ENCODE measurements at regions not wholly inside any gene's neighbourhood (a gene's known extent, or its start where the extent isn't known, plus 50 kb on each side); places are given as distances from the start of the nearest gene placed in this dataset.

- WGBS (ENCODE audit: extremely low coverage, insufficient coverage, low lambda C conversion rate), result no CpG with 5 or more reads among the region's 1 CpG
Observed at GRCh38 chr5:127993476-127993875, 90.1 kb upstream of the SLC12A2 start.

GRCh38 chr5:127994087-127994660, 89.4 kb upstream of the SLC12A2 start:
- no peak overlapping the region for H3K18ac ChIP-seq (ENCODE audit: low read length)
- no peaks in the 10 kb centered on the region for H3K4me1 ChIP-seq (ENCODE audit: control insufficient read depth, low read depth, low read length)
- H2AK5ac ChIP-seq (ENCODE audit: low read length), result no peak overlapping the region
- no peak overlapping the region for H4K8ac ChIP-seq (ENCODE audit: low read depth, low read length)
- H3K4ac ChIP-seq (ENCODE audit: low read depth, low read length), result no peak overlapping the region
- no peak overlapping the region for H2BK15ac ChIP-seq (replicated peaks; ENCODE audit: low read depth)
- no peak overlapping the region for H2BK5ac ChIP-seq (ENCODE audit: low read length)
- H3K27me3 ChIP-seq (ENCODE audit: insufficient read depth, low read length, poor library complexity), result no peaks in the 10 kb centered on the region
- no peaks in the 10 kb centered on the region for H3K79me2 ChIP-seq (ENCODE audit: control insufficient read depth, insufficient read depth, low read length)
- no peaks in the 10 kb centered on the region for H3K36me3 ChIP-seq (ENCODE audit: control insufficient read depth, insufficient read depth, low read length)
- no peak overlapping the region for H2BK120ac ChIP-seq (ENCODE audit: low read depth, low read length)
- no peak for DNase-seq
- no peak overlapping the region for H3K9ac ChIP-seq (ENCODE audit: low read length)
- no peak overlapping the region for H3K4me3 ChIP-seq (ENCODE audit: low read length)
- no peak overlapping the region for H4K5ac ChIP-seq (ENCODE audit: low read length)
- no peak overlapping the region for H3K23ac ChIP-seq (ENCODE audit: low read length)
- H3K79me1 ChIP-seq (ENCODE audit: low read length), result no peaks in the 10 kb centered on the region
- no peak overlapping the region for H3K4me2 ChIP-seq (ENCODE audit: low read length)
- no peak overlapping the region for H3K56ac ChIP-seq (ENCODE audit: low read length)
- no peak overlapping the region for H3K27ac ChIP-seq (ENCODE audit: low read depth, low read length)
- no CpG with 5 or more reads among the region's 3 CpGs for WGBS (ENCODE audit: extremely low coverage, insufficient coverage, low lambda C conversion rate)

More at GRCh38 chr5:127993476-127993875, 90.1 kb upstream of the SLC12A2 start:
- Histone ChIP-seq H3K36me3 (ENCODE audit: control insufficient read depth, insufficient read depth, low read length) (no peaks in the 10 kb centered on the region), H3K79me2 (ENCODE audit: control insufficient read depth, insufficient read depth, low read length) (no peaks in the 10 kb centered on the region), H3K27me3 (ENCODE audit: insufficient read depth, low read length, poor library complexity) (no peaks in the 10 kb centered on the region), H3K23ac (ENCODE audit: low read length) (no peak overlapping the region), H3K18ac (ENCODE audit: low read length) (no peak overlapping the region), H2AK5ac (ENCODE audit: low read length) (no peak overlapping the region), H3K4ac (ENCODE audit: low read depth, low read length) (no peak overlapping the region), H3K27ac (ENCODE audit: low read depth, low read length) (no peak overlapping the region), H3K79me1 (ENCODE audit: low read length) (no peaks in the 10 kb centered on the region), H3K4me3 (ENCODE audit: low read length) (no peak overlapping the region), H3K56ac (ENCODE audit: low read length) (no peak overlapping the region), H4K5ac (ENCODE audit: low read length) (no peak overlapping the region), H3K4me1 (ENCODE audit: control insufficient read depth, low read depth, low read length) (no peaks in the 10 kb centered on the region), H2BK15ac (replicated peaks; ENCODE audit: low read depth) (no peak overlapping the region), H2BK120ac (ENCODE audit: low read depth, low read length) (no peak overlapping the region), H4K8ac (ENCODE audit: low read depth, low read length) (no peak overlapping the region), H3K9ac (ENCODE audit: low read length) (no peak overlapping the region), H2BK5ac (ENCODE audit: low read length) (no peak overlapping the region), H3K4me2 (ENCODE audit: low read length) (no peak overlapping the region)
- no peak for DNase-seq

- no peak overlapping the region for H3K4ac ChIP-seq (ENCODE audit: low read depth, low read length)
- H3K27me3 ChIP-seq (ENCODE audit: insufficient read depth, low read length, poor library complexity), result no peaks in the 10 kb centered on the region
- no peak overlapping the region for H2BK15ac ChIP-seq (replicated peaks; ENCODE audit: low read depth)
- H3K27ac ChIP-seq (ENCODE audit: low read depth, low read length), result no peak overlapping the region
- no peaks in the 10 kb centered on the region for H3K36me3 ChIP-seq (ENCODE audit: control insufficient read depth, insufficient read depth, low read length)
- no CpG with 5 or more reads among the region's 3 CpGs for WGBS (ENCODE audit: extremely low coverage, insufficient coverage, low lambda C conversion rate)
- no peak overlapping the region for H3K4me2 ChIP-seq (ENCODE audit: low read length)
- H3K79me1 ChIP-seq (ENCODE audit: low read length), result no peaks in the 10 kb centered on the region
- H4K8ac ChIP-seq (ENCODE audit: low read depth, low read length), result no peak overlapping the region
- H3K4me3 ChIP-seq (ENCODE audit: low read length), result no peak overlapping the region
- H2BK120ac ChIP-seq (ENCODE audit: low read depth, low read length), result no peak overlapping the region
- no peak overlapping the region for H3K18ac ChIP-seq (ENCODE audit: low read length)
- H3K9ac ChIP-seq (ENCODE audit: low read length), result no peak overlapping the region
- no peak overlapping the region for H3K23ac ChIP-seq (ENCODE audit: low read length)
- no peaks in the 10 kb centered on the region for H3K79me2 ChIP-seq (ENCODE audit: control insufficient read depth, insufficient read depth, low read length)
- no peak for DNase-seq
- no peak overlapping the region for H3K56ac ChIP-seq (ENCODE audit: low read length)
- no peak overlapping the region for H2AK5ac ChIP-seq (ENCODE audit: low read length)
- no peak overlapping the region for H2BK5ac ChIP-seq (ENCODE audit: low read length)
- no peak overlapping the region for H4K5ac ChIP-seq (ENCODE audit: low read length)
- no peaks in the 10 kb centered on the region for H3K4me1 ChIP-seq (ENCODE audit: control insufficient read depth, low read depth, low read length)
Observed at GRCh38 chr5:127995556-127995955, 88.0 kb upstream of the SLC12A2 start.

DNA sequence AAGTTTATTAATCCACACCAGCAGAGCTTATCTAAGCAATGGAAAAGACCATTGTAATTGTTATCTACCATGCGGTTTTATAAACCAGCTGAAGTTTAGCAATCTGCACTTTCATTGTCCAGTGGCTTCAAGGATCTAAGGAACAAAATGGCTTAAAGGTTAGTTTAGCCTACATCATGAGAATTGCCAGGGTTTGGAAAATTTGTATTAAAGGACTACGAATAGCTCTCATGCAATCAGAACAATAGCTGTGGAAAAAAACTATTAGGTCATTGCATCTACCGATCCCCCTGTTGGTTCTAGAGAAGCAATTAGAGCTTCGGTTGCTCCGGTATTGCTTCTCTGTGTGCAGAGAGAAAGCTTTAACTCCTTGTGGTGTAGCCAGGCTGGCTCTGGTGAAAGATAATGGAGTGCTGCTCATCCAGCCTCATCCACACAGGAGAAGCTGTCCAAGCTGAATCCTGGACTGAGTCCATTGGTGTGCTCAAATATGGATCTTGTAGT, 86.3 kb upstream of the SLC12A2 start:
- no peak overlapping the region for H3K4me3 ChIP-seq (ENCODE audit: low read length)
- no CpG with 5 or more reads among the region's 5 CpGs for WGBS (ENCODE audit: extremely low coverage, insufficient coverage, low lambda C conversion rate)

DNA sequence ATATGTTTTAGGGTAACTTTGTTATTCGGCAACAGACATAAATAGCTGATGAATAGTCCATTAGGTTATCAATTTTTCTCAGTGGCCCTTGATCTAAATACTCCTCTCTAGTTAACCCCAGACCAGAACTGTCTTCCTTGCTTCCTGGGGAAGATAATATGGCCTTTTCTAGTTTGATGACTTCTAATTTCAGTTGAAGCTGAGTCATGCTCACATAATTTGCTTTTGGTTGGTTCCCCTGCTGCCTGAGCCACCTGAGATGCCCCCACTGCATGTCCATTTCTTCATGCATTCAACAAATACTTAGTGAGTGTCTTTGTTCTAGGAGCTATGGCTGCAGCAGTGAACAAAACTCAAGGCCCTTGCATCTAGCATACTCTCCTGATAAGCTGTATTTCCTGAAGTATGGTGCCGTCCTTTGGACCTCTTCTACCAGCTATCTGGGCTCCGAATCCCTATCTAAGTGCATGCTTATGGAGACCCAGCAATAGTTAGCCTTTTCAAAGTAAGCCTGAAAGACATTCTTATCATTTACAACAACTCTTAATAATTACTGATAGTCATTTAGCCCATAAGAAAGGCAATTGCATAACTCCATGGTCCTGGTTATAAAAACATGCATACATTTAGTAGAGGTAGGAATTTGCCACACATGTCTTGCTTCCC, 84.5 kb upstream of the SLC12A2 start:
- no peak overlapping the region for H3K4me3 ChIP-seq (ENCODE audit: low read length)
- H3K27ac ChIP-seq (ENCODE audit: low read depth, low read length), result no peak overlapping the region
- no peaks in the 10 kb centered on the region for H3K36me3 ChIP-seq (ENCODE audit: control insufficient read depth, insufficient read depth, low read length)
- no peak overlapping the region for H3K4me2 ChIP-seq (ENCODE audit: low read length)
- no peak overlapping the region for H3K56ac ChIP-seq (ENCODE audit: low read length)
- no peak overlapping the region for H2BK120ac ChIP-seq (ENCODE audit: low read depth, low read length)
- no peak overlapping the region for H3K23ac ChIP-seq (ENCODE audit: low read length)
- no peak overlapping the region for H3K4ac ChIP-seq (ENCODE audit: low read depth, low read length)
- H3K79me1 ChIP-seq (ENCODE audit: low read length), result no peaks in the 10 kb centered on the region
- H2BK15ac ChIP-seq (replicated peaks; ENCODE audit: low read depth), result no peak overlapping the region
- H3K9ac ChIP-seq (ENCODE audit: low read length), result no peak overlapping the region
- H2AK5ac ChIP-seq (ENCODE audit: low read length), result no peak overlapping the region
- H3K4me1 ChIP-seq (ENCODE audit: control insufficient read depth, low read depth, low read length), result no peaks in the 10 kb centered on the region
- WGBS (ENCODE audit: extremely low coverage, insufficient coverage, low lambda C conversion rate), result no CpG with 5 or more reads among the region's 3 CpGs
- no peak for DNase-seq
- no peak overlapping the region for H4K5ac ChIP-seq (ENCODE audit: low read length)
- H3K79me2 ChIP-seq (ENCODE audit: control insufficient read depth, insufficient read depth, low read length), result no peaks in the 10 kb centered on the region
- no peak overlapping the region for H3K18ac ChIP-seq (ENCODE audit: low read length)
- no peak overlapping the region for H4K8ac ChIP-seq (ENCODE audit: low read depth, low read length)
- no peaks in the 10 kb centered on the region for H3K27me3 ChIP-seq (ENCODE audit: insufficient read depth, low read length, poor library complexity)
- H2BK5ac ChIP-seq (ENCODE audit: low read length), result no peak overlapping the region

More for the DNA sequence above, 86.3 kb upstream of the SLC12A2 start:
- Histone ChIP-seq H3K23ac (ENCODE audit: low read length) (no peak overlapping the region), H3K27me3 (ENCODE audit: insufficient read depth, low read length, poor library complexity) (no peaks in the 10 kb centered on the region), H3K36me3 (ENCODE audit: control insufficient read depth, insufficient read depth, low read length) (no peaks in the 10 kb centered on the region), H3K18ac (ENCODE audit: low read length) (no peak overlapping the region), H3K79me1 (ENCODE audit: low read length) (no peaks in the 10 kb centered on the region), H3K56ac (ENCODE audit: low read length) (no peak overlapping the region), H3K4me1 (ENCODE audit: control insufficient read depth, low read depth, low read length) (no peaks in the 10 kb centered on the region), H2BK5ac (ENCODE audit: low read length) (no peak overlapping the region), H2BK120ac (ENCODE audit: low read depth, low read length) (no peak overlapping the region), H2AK5ac (ENCODE audit: low read length) (no peak overlapping the region), H4K5ac (ENCODE audit: low read length) (no peak overlapping the region), H3K4me2 (ENCODE audit: low read length) (no peak overlapping the region), H4K8ac (ENCODE audit: low read depth, low read length) (no peak overlapping the region), H3K4ac (ENCODE audit: low read depth, low read length) (no peak overlapping the region), H3K79me2 (ENCODE audit: control insufficient read depth, insufficient read depth, low read length) (no peaks in the 10 kb centered on the region), H3K9ac (ENCODE audit: low read length) (no peak overlapping the region), H3K27ac (ENCODE audit: low read depth, low read length) (no peak overlapping the region), H2BK15ac (replicated peaks; ENCODE audit: low read depth) (no peak overlapping the region)
- peak; percentile 12 for DNase-seq

Measured in mesendoderm (in vitro differentiated cells).